Fibroblast of peridontal ligament (primary cell): ENCODE measurements at regions not wholly inside any gene's neighbourhood (a gene's known extent, or its start where the extent isn't known, plus 50 kb on each side); places are given as distances from the start of the nearest gene placed in this dataset.
"Not testable (repeated sequence)": the region's sequence is repeated elsewhere in the genome, so short reads cannot be mapped to it uniquely, and the experiment has no call there.

ENCODE experiments used
- DNase-seq: peaks from one replicate; pipeline ENCODE4 v3.0.0-alpha.2; 2010; ENCODE audit errors: extremely low read depth

DNA sequence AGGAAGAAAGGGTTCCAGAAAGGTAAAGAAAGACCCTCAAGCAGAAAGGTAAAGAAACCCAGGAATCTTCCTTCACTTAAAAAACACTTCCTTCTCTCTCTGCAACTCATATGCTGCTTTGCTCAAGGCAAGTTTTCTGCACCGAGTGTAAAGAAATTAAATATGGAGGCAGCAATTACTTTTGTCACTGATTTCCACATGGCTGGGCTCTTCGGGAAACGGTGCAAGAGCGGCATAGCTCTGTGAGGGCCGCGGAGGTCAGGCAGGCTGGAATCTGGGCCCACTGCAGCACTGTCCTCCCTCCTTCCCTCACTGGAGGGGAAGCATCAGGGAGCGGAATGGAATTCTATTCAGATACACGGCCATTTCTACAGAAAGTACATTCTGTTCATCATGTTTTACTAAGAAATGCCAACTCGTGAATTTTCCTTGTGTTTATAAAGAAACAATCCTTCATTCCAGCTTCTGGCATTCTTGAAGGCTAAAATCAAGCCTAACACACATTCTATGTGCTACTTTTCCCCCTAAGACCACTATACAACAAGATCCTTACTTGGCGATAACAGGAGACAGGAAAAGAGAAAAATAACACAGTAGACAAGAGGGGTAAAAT lies 212.2 kb downstream of the SIPA1L2 start:
- DNase-seq, result no peak

DNA sequence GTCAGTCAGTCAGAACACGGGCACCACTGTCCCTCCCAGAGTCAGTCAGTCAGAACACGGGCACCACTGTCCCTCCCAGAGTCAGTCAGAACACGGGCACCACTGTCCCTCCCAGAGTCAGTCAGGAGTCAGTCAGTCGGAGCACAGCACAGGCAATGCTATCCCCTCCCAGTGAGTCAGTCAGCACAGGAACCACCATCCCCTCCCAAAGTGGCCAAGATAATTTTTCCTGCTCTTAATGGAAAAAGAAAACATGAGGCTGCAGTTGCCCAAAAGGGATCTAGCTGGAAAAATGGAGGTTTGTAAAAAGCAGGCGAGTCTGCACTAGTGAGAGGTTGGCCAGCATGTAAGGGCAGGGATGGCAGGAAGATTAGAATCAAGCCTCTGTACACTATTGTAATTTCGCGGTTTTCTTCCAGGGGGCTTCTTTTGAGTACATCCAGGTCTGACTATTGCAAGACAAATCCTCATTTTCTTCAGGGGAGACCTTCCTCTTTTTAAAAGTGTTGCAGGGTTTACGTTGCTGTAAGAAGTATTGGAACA lies 213.8 kb downstream of the SIPA1L2 start:
- peak; percentile 40 for DNase-seq

DNA sequence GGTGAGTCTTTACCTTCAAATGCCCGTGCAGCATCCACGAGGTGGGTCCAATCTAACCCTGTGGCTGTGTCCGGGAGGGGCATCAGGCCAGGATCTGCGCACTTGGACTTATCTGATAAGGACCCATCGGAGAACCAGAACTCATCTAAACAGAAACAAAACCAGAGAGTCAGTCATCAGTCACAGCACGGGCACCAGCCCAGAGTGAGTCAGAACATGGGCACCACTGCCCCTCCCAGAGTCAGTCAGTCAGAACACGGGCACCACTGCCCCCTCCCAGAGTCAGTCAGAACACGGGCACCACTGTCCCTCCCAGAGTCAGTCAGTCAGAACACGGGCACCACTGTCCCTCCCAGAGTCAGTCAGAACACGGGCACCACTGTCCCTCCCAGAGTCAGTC lies 214.5 kb downstream of the SIPA1L2 start:
- not testable (repeated sequence) for DNase-seq

DNA sequence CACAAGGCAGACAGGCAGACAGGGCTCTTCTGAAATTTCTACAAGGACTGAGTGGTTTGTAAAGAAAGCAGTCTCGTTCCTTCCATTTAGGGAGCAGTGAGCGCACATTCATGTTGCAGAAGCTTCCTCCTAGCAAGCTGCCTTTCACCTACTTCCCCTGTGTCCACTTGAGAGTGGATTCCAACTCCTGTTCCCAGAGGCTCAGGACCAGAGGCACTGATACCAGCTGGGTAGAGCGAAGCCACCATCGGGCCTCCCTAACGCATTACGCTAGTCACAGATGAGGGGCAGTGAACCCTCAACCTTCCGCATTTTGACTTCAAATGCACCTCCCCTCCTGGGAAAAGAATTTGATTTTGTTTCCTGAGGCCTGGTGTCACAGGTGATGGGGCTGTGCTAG lies 215.8 kb downstream of the SIPA1L2 start:
- DNase-seq, result no peak

DNA sequence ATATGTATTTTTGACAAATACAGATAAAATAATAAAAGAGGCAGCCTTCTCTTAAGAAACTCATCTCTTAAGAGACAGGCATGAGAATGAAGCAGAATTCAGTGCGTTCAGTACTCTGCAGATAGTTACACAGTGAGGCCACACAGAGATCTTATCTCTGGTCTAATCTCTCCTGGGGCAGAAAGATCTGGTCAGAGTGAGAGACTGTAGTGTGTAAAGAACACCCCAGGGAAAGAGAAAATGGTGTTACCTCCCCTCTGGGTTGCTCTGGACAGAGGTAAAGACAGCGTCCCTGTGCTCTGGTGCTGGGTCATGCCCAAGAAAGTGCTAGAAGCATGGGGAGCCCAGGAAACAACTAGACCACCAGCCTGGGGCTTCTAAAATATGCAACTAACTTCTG lies 216.3 kb downstream of the SIPA1L2 start:
- DNase-seq, result no peak

DNA sequence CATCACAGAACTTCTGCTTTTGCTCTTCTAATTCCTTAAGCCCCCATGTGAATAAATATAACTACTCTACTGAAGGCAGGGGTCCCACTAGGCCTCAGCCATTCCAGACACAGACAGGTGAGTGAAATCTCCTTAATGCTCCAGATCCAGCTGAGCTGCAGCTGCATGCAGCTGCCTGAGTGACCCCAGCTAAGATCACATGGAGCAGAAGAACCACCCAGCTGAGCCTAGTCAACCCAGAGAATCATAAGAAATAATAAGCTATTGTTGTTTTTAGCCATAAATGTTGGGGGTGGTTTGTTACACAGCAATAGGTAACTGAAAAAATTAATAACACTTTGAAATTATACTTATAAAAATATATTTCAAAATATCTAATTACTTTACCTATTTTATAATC lies 220.3 kb downstream of the SIPA1L2 start:
- DNase-seq, result no peak

DNA sequence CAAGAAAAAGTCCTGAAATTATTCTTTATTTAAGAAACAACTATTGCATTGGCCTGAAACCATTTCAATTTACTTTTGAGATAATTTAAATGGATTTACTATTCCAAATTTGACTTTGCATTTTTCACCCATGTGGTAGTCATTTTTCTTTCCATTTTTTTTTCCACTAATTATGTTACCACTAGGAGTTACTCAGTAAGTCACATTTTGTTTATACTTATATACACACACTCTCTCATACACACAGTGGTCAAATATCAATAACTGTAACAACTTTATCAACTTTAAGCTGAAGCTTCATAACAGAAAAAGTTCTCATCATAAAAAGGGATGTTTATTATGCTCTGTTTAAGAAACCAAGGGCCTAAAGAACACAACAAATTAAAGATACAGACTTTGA lies 222.8 kb downstream of the SIPA1L2 start:
- DNase-seq, result peak; percentile 62

DNA sequence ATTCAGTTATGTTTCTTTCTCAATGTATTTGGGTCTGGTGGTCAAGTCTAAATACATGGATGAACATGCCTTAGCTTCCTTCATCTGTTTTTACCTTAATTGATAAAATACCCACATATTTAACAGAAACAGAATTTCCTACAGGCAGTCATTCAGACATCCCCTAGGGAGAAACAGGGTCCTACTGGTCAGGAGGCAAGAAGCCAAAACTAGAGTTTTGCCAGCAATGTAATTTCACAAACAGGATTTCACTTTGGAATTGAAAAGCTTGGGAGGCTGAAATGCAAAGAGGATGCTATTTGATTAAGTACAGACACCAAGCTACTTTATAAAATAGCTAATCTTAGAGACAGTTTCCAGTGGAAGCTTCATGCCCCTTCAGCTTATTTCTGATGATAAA lies 224.2 kb downstream of the SIPA1L2 start:
- peak; percentile 37 for DNase-seq

DNA sequence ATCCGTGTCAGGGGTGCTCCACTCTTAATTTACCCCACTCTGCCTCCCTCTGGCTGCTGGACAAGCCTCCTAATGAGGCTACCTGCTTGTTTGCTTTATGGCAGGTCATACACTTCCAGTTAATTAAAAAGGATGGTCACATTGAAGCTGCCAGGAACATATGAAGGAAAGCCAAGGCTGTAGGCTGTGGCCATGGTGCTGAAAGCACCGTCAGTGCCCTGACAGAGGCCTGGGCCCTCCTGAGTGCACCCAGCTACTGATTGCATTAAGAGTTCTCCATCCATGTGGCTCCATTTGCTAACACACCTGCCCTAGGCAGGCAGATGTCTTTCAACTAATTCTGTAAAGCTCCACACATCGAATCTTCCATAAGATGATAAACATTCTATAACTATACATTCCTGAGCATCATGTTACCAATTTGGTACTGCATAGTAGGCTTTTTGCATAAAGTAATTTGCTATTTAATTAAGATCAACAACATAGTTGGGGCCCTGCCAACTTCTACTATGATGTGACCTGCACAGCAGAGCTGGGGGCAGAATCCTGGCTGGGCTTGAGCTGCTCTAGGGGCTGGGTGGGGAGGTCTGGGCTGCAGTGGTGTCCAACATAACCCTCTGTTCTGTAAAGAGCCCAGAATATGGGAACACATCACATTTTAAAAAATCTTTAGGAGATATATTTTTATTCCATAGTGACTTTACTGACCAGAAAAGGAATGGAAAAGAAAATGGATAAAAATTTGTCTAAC lies 224.8 kb downstream of the SIPA1L2 start:
- DNase-seq, result no peak

DNA sequence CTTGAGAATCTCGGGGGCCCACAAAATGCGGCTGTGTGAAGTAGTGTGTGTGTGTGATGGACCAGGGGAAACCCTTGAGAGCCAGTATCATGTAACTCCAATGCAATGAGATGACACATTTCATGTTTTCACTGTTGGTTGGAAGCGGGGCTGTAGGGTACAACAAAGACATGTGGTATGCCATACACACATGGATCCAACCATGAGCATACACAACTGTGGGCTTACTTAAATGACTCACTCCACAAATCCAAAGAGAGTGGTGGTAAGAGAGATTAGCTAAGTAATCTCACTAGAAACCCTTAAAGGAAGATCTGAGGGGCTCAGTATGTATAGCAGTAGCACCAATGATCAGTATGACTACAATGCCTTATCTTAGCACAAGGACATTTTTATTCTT lies 225.7 kb downstream of the SIPA1L2 start:
- no peak for DNase-seq

DNA sequence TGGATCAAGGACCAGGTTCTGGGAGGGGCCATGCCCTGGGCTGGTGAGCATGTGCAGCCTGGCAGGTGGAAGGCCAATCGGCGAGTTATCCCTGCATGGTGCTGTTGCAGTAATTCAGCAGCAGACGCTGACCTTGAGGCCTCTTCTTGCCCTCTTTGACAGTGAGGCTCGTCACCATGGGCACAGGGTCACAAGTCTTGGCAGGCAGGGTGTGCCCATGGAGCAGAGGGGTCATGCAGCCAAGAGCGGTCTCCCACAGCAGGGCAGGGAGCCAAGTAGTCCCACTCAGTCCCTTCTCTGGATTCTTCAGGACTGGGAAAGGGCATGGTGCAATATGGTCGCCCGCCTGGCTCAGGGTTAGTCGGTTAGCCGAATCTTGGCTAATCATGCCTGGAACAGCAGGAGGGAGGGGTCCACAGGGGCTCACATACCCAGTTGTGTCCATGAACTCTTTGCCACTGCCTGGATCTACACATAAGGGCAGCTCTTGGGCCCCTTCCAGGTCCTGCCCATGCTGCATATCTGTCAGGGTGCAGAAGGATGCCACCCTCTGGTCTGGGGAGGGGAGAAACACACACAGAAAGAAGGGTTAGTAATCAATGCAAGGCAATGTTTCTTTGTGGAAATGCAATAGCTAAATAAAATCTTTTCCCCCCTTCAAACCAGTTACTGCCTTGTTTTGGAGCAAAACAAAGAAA lies 226.8 kb downstream of the SIPA1L2 start:
- DNase-seq, result no peak

DNA sequence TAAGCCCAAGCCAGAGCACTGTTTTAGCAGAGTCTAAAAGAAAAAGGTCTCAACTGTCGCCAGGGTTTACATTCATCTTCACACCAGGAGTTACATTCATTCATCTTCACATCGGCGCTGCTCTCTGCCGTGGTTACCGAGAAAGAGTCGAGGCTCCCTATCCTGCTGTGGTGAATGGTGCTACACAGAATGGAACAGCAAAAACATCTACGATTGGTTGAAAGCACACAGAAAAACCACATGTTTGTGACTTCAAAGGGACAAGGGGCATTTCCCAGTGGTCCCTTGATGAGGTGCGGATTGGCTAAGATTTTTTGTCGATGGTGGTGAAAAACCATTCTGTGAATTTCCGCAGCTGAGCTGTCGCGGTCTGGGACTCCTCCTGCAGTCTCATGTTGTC lies 231.1 kb downstream of the SIPA1L2 start:
- no peak for DNase-seq

DNA sequence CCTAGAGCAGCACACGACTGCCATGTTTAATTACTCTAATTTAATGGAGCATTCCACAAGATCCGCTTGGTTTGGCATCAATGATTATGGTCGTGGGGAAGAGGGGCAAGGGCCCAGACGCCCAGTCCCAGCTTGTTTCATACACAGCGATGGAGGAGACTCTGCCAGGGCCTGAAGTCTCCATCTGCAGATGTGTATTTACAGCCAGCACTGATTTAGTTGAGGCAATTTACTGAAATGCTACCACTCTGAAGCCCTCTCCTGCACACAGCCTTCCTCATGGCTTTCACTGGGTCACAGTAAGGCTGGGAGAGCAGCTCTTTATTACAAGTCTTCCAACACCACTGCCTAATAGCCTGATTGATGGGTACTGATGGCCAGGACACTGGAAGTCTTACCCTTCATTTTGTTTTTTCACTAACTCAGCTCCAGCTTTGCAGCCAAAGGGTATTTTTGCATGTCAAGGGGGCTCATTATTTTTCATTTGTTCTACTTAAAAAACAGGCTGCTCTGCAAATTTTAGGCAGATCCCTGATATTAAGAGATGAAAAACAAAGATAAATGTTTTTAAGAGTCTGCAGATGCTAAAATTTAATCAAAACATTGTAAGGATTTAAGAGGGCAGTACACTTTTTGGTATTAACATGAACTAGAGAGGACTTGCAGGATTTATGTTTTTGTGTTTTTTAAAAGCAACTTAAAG lies 236.3 kb downstream of the SIPA1L2 start:
- DNase-seq, result no peak

DNA sequence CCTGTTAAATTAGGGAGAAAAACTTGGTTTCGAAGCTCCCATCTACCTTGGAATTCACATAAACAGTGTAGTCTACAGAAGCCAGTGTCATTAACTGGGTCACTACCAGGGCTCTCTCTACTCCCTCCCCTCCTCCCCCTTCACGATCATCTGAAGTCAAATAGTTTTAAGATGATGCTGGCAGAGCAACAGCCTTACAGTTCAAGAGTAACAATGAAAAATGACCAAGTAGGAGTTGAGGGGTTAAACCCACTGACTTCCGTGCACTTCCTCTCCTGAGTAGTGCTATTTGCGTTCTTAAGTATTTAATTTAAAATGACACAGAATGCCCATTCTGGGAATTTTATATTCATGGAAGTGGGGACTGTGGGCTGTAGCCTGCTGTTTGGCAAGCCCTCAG lies 236.9 kb downstream of the SIPA1L2 start:
- peak; percentile 25 for DNase-seq

DNA sequence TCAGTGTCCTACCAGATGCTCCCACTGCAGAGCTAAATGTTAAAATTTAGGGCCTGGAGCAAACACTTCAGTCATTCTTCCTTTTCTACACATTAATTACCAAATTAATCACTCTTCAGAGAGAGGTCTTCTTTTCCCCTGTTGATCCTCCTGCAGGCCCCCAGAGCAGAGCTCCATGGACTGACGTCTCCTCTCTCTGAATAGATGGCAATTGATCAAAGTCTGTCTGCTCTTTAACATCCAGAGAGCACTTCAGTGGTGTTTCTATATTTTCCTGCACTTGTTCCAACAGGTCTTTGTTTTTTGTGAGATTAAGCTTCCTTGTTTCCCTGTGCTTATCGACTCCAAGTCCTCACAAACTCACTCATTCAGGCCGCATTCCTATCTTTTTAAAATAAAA lies 239.3 kb downstream of the SIPA1L2 start:
- no peak for DNase-seq

DNA sequence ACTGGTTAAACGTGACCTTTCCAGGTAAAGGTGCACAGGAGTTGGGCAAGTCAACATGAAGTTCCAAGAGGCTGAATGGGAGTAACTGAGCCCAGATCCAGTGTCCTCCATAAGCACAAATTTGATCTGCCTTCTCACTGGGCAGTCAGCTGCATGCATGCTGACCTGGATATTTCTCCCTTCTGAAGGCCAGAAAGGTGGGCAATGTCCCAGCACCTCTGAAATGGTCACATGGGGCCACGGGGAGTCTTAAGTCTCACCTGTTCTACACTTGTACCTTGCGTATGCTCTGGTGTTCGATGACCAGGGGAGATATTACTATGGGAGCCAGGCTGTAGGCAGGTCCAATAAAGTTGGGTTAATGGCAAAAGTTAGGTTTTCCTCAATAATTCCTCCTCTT lies 240.2 kb downstream of the SIPA1L2 start:
- DNase-seq, result no peak

DNA sequence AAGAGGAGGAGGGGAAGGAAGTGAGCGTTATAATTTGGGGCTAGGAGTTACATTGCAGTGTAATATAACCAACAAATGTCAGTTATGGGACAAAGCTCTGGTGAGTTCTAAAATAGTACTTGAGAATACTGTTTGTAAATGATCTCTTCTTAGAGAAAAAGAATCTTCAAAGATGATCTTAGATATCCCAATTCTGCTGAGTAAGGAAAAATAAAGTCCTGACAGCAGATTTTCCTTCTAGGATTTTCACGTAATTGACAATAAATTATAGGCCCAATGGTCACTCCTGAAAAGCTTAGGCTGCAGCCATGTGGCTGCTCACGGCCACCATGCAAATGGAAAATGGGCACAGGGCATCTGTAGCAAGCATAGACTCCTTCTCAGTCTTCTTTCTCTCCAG lies 241.6 kb downstream of the SIPA1L2 start:
- no peak for DNase-seq

DNA sequence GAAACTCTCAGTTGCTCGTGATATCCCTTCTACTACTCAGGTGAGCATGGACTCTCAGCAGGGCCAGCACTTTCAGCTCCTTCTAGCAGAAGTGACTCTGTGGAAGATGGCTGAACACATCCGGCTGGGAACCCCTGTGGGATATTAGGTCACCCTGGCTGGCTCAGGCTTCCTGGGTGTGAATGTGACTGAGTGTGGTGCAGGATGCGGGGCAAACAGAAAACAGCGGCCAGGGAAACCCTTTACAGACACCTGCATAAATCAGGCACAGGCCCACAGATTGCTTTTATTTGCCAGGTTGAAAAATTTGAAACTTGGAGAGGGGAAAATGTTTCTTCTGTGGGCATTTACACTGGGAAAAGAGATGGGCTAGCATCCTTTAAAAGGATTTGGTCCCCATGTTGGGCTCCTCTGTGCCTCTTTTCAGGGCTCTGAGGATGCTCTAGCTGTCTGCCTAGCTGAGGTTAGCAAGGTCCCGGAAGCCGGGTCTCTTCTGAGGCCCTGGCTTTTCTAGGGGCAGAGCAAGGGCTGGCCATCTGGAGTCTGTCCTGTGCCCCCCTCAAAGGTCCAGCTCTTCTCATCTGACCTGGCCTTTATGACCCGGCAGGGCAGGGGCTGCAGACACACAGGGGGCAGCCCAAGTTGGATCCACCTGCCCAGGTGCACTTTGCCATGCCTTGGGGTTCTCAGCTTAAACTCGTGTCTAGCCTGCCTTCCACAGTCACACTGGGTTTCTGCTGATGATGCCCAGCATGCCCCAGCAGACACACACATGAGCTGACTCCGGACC lies 243.0 kb downstream of the SIPA1L2 start:
- no peak for DNase-seq

DNA sequence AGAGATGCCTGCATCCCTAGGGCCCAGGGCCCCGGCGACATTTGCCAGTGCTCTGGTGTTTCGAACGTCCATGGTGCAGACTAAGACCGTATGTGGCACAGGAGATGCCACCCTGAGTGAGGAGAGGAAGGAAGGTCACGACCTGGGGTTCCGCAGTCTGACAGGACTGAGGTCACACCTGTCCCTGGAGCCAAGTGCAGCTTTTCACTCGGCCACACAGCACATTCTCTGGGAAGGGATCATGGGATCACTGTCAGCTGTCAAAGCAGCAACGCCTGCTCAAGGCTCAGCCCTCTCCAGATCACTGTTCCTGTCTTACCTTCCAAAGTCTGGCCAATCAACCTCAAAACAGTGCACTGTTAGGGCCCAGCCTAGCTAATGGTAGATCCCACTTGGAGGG lies 243.6 kb downstream of the SIPA1L2 start:
- DNase-seq, result no peak

DNA sequence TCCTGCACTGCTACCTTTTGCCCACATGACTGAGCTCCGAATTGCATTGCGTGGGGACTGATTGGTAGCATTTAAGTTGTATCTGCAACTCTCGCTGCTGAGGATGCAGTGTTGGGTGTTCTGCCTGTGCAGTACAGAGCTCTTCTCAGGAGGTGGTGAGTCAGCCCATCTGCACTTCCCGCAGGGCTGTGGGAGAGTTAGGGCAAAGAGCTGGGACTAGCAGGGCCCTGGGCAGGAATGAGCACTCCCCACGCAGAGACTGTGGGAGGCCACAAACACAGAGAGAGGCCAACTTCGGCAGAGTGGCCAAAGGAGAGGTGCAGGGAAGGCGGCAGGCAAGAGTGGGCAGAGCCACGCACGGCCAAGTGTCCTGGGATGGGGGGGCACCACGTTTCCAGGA lies 244.7 kb downstream of the SIPA1L2 start:
- DNase-seq, result peak; percentile 67

DNA sequence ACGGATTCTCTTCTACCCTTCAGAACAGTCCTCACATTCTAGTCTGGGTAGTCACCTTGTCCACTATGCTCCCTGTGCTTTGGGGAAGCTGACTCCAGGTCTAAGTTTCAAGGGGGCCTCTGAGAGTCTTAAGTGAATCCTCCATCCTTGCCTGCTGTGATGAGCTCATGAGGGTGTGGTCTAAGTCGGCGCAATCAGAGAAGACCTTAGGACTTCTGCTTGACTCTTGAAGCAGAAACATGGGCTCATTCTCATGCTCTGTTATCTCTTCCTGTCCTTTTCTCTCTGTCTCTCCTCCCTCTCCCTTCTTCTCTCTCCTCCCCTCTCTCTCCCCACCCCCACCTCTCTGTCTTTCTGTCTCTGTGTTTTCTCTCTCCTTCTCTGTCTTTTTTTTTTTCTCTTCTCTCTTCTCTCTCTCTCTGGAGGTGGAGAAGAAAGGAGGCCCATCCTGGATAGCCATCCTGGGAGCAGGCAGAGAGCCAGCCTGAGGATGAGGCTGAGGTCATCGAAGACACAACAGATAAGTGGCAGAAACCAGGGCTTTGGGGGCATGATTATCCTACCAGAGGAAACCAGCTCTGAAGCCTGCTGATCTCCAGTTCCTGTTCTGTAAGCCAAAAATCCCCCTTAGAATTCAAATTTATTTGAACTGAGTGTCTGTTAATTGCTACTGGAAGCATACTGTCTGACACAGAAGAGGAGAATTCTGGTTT lies 245.6 kb downstream of the SIPA1L2 start:
- DNase-seq, result no peak
